GM10266 (cell line): ENCODE measurements at regions not wholly inside any gene's neighbourhood (a gene's known extent, or its start where the extent isn't known, plus 50 kb on each side); places are given as distances from the start of the nearest gene placed in this dataset.

Experiments used
- DNase-seq: peaks from one replicate; pipeline ENCODE4 v3.0.0; 2012; ENCODE audit errors: extremely low spot score
- CTCF ChIP-seq: IDR thresholded peaks from 2 replicates; pipeline ENCODE4 v1.5.1; 2012; ENCODE audit warnings: mild to moderate bottlenecking, low read depth; ENCODE audit not compliant: control insufficient read depth, insufficient read depth; ENCODE audit errors: missing control alignments

- no peak for TF ChIP-seq CTCF
- no peak for DNase-seq
These were observed 53.3 kb upstream of the ETV6 start for GRCh38 chr12:11596141-11596540.

- no peak for DNase-seq
- TF ChIP-seq CTCF = no peak
These were observed 50.6 kb upstream of the ETV6 start for GRCh38 chr12:11598900-11599299.
